ENCODE measurements at regions not wholly inside any gene's neighbourhood (a gene's known extent, or its start where the extent isn't known, plus 50 kb on each side); places are given as distances from the start of the nearest gene placed in this dataset.

GRCh38 chr6:164101859-164102258 is 687.3 kb downstream of the QKI start:
- Histone ChIP-seq H3K27ac (no peak overlapping the region), H4K20me1 (ENCODE audit: insufficient read depth, poor library complexity, severe bottlenecking) (no peaks in the 10 kb centered on the region), H3K9me2 (replicated peaks; ENCODE audit: insufficient read depth) (no peaks in the 10 kb centered on the region), H3K4me1 (ENCODE audit: insufficient read depth) (peaks cover 4% of the 10 kb centered on the region), H3K4me3 (no peak overlapping the region), H2AFZ (no peak overlapping the region), H3K4me2 (no peak overlapping the region), H3K9me3 (ENCODE audit: low read depth) (no peaks in the 10 kb centered on the region), H3K36me3 (replicated peaks; ENCODE audit: insufficient read depth, low read depth) (no peaks in the 10 kb centered on the region), H3K27me3 (no peaks in the 10 kb centered on the region), H3K79me2 (no peaks in the 10 kb centered on the region)
- WGBS (ENCODE audit: low lambda C conversion rate, missing lambda C conversion rate), result 68% methylated on average over 2 of the region's 2 CpGs
- DNase-seq (ENCODE audit: low spot score), result no peak
- TF ChIP-seq EZH2 (IDR thresholded peaks at IDR 0.05; ENCODE audit: borderline replicate concordance) (no peak), EZH2phosphoT487 (IDR thresholded peaks at IDR 0.05; ENCODE audit: low read depth, severe bottlenecking, unreplicated experiment) (no peak), CTCF (IDR thresholded peaks at IDR 0.05; ENCODE audit: poor library complexity) (no peak)

- no peaks in the 10 kb centered on the region for H3K9me2 ChIP-seq (replicated peaks; ENCODE audit: insufficient read depth)
- H2AFZ ChIP-seq, result no peak overlapping the region
- H3K27me3 ChIP-seq, result no peaks in the 10 kb centered on the region
- no peak overlapping the region for H3K4me3 ChIP-seq
- 93% methylated on average over 22 of the region's 22 CpGs for WGBS (ENCODE audit: low lambda C conversion rate, missing lambda C conversion rate)
- DNase-seq (ENCODE audit: low spot score), result no peak
- H3K4me2 ChIP-seq, result no peak overlapping the region
- H3K4me1 ChIP-seq (ENCODE audit: insufficient read depth), result peaks cover 4% of the 10 kb centered on the region
- H3K36me3 ChIP-seq (replicated peaks; ENCODE audit: insufficient read depth, low read depth), result no peaks in the 10 kb centered on the region
- H3K79me2 ChIP-seq, result no peaks in the 10 kb centered on the region
- TF ChIP-seq EZH2 (IDR thresholded peaks at IDR 0.05; ENCODE audit: borderline replicate concordance) (no peak), CTCF (IDR thresholded peaks at IDR 0.05; ENCODE audit: poor library complexity) (no peak), EZH2phosphoT487 (IDR thresholded peaks at IDR 0.05; ENCODE audit: low read depth, severe bottlenecking, unreplicated experiment) (no peak)
- H4K20me1 ChIP-seq (ENCODE audit: insufficient read depth, poor library complexity, severe bottlenecking), result no peaks in the 10 kb centered on the region
- H3K9me3 ChIP-seq (ENCODE audit: low read depth), result no peaks in the 10 kb centered on the region
- peak overlapping the region; percentile 79 for H3K27ac ChIP-seq
These were observed 684.8 kb downstream of the QKI start for GRCh38 chr6:164099269-164099865.

GRCh38 chr6:164098857-164099267 is 684.3 kb downstream of the QKI start:
- H3K4me3 ChIP-seq, result no peak overlapping the region
- H3K9me2 ChIP-seq (replicated peaks; ENCODE audit: insufficient read depth), result no peaks in the 10 kb centered on the region
- no peaks in the 10 kb centered on the region for H3K79me2 ChIP-seq
- no peak overlapping the region for H3K4me2 ChIP-seq
- H3K27me3 ChIP-seq, result no peaks in the 10 kb centered on the region
- no peaks in the 10 kb centered on the region for H3K9me3 ChIP-seq (ENCODE audit: low read depth)
- peak overlapping the region; percentile 79 for H3K27ac ChIP-seq
- H3K36me3 ChIP-seq (replicated peaks; ENCODE audit: insufficient read depth, low read depth), result no peaks in the 10 kb centered on the region
- peak; percentile 84 for DNase-seq (ENCODE audit: low spot score)
- 41% methylated on average over 9 of the region's 9 CpGs for WGBS (ENCODE audit: low lambda C conversion rate, missing lambda C conversion rate)
- no peak for TF ChIP-seq EZH2phosphoT487 (IDR thresholded peaks at IDR 0.05; ENCODE audit: low read depth, severe bottlenecking, unreplicated experiment)
- TF ChIP-seq EZH2 (IDR thresholded peaks at IDR 0.05; ENCODE audit: borderline replicate concordance), result no peak
- TF ChIP-seq CTCF (IDR thresholded peaks at IDR 0.05; ENCODE audit: poor library complexity), result no peak
- peaks cover 4% of the 10 kb centered on the region for H3K4me1 ChIP-seq (ENCODE audit: insufficient read depth)
- H2AFZ ChIP-seq, result no peak overlapping the region
- H4K20me1 ChIP-seq (ENCODE audit: insufficient read depth, poor library complexity, severe bottlenecking), result no peaks in the 10 kb centered on the region
